ENCODE measurements at regions not wholly inside any gene's neighbourhood (a gene's known extent, or its start where the extent isn't known, plus 50 kb on each side); places are given as distances from the start of the nearest gene placed in this dataset.
A peak's percentile ranks its signal among the peaks of the same experiment; 100 is the strongest.

DNA sequence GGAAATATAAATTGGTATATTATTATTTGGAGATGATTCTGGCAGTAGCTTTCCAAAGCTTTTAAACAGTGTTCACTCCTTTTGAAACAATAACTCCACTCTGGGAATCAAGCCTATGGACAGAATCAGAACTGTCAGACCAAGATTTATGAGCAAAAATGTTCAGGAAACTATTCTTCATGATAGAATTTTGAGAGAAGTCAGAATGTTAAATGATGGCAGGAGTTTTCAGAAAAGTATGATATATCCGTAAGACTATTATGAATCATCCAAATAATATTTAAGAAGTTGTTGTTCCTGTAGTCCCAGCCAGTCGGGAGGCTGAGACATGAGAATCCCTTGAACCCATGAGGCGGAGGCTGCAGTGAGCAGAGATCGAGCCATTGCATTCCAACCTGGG is 50.5 kb upstream of the ADGRG2 start:
- no peak for ATAC-seq
- intact Hi-C loops (cut with DNase I), result no loop called here
- DNase-seq (ENCODE audit: missing footprints), result no peak

DNA sequence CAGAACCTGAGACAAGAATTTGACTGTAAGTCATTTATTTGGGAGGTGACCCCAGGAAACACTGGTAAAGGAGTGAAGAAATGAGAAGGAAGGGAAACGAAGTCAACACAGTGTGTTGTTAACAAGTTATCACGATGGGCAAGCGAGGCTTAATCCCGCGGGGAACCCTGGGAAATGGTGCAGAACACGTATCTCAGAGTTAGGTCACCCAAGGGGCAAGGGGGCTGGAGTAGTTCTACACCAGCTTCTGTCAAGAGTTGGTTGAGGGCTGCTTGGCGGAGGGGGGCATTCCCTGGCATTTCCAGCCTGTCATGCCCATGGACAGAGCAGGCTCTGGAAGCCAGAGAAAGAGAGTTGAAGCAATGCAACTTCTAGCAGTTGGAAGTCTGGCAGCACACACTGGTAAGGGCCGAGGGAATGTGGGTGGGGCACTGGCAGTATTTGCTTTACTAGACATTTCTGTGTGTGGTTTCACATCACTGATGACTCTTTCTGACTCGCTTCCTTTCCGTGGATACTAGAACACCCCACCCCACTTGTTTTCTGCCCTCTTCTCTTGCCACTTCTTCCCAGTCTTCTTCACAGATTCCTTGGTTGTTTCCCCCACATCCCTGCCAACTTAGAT is 52.2 kb upstream of the ADGRG2 start:
- no peak for DNase-seq (ENCODE audit: missing footprints)
- intact Hi-C loops (cut with DNase I), result no loop called here

DNA sequence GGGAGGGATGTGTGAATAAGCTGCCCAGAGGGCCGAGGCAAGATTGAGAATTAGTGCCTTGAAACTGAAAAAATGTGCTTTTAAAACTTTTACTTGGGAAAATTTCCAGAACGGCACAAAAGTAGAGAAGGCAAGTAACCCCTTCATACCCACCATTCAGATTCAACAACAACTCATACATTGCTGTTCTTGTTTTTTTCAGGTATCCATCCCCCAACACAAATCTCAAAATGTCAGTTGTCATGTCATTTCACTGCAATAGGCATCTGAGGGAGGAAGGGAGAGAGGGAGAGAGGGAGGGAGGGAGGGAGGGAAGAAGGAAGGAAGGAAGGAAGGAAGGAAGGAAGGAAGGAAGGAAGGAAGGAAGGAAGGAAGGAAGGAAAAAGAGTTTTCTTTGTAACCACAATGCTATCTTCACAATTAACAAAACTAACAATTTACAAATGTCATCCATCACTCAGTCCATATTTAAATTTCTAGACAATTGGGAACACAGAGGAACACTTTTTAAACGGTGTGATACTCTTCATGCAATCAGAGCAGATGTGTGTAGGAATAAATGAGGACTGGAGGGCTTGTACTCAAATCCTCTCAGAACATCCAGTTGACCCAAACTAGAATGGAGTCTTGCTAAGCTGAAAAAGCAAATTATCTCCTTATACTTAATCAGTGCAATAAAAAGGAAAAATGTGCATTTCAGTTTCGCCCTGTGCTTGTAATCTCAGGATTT is 54.8 kb upstream of the ADGRG2 start:
- intact Hi-C loops (cut with DNase I), result no loop called here
- no peak for DNase-seq (ENCODE audit: missing footprints)
- no peak for ATAC-seq

More for the DNA sequence above, 52.2 kb upstream of the ADGRG2 start:
- ATAC-seq, result peak; percentile 74

DNA sequence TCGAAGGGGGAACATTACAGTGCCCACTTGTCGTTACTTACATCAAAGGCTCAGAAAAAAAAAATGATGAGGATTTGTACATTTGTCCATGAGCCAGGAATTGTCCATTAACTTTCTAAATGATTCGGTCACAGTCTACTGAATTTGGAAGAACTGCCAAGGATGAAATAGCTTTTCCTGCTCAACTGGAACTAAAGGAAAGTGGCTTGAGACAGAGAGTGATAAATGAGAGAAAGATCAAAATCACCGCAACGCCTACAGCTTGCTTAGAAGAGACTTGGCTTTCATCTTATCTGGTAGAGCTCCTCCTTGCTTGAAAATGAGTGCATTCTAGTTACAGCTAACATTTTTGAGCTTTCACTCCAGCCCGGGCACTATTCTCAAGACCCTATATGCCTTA is 55.5 kb upstream of the ADGRG2 start:
- ATAC-seq (no peak), DNase-seq (ENCODE audit: missing footprints) (no peak)
- intact Hi-C loops (cut with DNase I), result no loop called here

DNA sequence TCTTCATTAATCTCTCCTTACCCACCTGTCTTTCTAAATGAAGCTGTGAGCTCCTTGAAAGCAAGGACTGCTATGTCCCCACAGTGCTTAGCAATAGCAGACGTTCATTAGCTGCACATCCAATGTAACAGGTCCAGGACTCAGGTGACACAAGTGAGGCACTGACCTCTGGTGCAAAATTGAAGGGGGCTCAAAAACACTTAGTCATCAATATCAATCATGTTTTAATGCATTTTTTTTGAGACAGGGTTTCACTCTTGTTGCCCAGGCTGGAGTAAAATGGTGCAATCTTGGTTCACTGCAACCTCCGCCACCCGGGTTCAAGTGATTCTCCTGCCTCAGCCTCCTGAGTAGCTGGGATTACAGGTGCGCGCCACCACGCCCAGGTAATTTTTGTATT is 56.1 kb upstream of the ADGRG2 start:
- DNase-seq (ENCODE audit: missing footprints) (no peak), ATAC-seq (no peak)
- intact Hi-C loops (cut with DNase I), result no loop called here

DNA sequence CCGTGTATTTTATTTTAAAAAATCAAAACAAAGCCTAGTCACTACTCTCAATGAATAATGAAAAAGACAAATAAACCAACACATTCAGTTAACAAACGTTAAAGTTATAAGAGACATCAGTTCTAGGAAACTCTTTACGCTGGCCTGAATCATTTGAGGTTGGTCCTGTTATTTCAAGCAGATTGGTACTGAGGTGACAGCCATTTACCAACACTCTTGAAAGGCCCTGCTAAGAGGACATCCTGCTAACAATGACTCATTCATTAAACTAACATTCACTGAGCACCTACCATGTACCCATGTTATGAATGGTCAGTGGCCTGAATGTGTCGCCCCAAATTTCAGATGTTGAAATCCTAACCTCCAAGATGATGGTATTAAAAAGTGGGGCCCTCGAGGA is 57.1 kb upstream of the ADGRG2 start:
- intact Hi-C loops (cut with DNase I), result no loop called here
- DNase-seq (ENCODE audit: missing footprints) (no peak), ATAC-seq (no peak)

DNA sequence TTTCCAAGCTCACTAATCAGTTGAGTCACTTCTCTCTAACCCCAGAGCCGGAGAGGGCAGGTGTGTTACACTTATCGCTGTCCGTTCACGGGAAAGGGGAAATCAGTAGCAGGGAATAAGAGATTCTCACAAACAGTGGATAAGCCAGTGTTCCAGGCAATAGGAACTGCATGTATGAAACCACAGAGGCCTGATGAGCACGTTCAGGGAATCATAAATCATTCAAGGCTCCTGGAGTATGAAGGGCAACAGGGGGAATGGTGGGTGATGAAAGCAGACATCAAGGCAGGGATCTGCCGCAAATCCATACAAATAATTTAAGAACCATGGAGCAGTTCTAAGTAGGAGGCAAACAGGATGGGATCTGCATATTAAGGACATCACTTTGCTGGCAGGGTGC is 59.1 kb upstream of the ADGRG2 start:
- DNase-seq (ENCODE audit: missing footprints) (no peak), ATAC-seq (no peak)
- intact Hi-C loops (cut with DNase I), result no loop called here

DNA sequence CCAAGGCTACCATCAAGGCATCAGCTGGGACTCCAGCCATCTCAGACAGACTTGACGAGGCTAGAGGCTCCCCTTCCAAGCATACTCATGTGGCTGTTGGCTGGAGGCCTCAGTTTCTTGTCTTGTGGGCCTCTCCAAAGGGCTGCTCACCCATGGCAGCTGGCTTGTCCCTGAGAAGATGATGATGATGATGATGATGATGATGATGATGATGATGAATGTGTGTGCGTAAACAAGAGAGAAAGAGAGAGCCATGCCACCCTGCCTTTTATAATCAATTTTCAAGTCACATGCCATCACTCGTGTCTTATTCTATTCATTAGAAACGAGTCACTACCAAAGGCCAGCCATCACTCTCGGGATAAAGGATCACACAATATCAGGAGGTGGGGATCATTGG is 60.5 kb upstream of the ADGRG2 start:
- intact Hi-C loops (cut with DNase I), result no loop called here

DNA sequence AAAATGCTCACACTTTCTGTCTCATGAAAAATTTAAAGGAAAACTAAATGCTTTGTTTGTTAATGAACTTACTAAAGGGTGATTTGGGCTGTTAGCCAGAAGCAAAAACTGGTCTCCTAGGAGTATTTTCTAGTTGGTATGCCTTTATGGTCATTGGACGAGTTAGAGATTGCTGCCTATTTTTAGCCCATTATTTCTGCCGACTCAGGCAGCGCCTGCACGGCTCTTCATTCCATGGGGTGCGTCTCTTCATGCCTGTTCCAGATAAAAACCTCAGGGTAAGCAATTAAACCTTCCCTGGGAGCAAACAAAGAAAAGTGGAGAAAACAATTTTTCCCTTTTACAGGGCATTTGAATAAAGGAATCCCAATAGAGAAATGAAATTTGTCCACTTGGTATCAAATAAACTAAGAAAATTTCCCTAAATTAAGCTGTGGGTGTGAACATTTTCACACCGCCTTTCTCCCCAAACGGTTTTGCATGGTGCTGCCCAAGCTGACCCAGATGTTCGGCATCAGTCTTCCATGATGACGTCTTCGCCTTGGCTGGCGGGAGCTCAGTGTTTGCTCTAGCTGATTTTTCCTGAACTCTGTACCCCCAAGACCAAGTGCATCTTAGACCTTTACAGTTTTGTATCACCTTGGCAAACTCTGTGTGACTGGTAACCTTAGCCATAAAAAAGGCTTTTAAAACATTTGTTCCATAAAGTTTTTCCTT is 61.7 kb upstream of the ADGRG2 start:
- DNase-seq (ENCODE audit: missing footprints) (no peak), ATAC-seq (peak; percentile 65)
- intact Hi-C loops (cut with DNase I), result no loop called here

More for the DNA sequence above, 60.5 kb upstream of the ADGRG2 start:
- ATAC-seq, result no peak
- no peak for DNase-seq (ENCODE audit: missing footprints)

DNA sequence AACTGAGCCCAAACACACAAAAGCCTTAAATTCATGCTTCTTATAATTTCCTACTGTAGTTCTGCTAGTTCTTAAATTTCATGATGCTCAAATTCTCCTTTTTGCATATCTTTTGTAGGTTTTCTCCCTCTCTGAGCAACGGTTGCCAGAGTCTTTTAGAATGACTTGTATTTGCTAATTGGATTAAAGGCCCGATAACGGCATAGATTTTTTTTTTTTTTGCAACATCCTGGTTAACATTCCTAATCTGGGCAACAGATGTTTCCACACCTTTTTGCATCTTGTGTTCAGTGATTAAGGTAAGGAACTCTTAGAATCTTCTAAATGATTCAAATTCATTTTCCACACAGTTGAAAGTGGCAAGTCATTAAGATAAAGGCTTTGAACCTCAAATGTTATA is 66.3 kb upstream of the ADGRG2 start:
- DNase-seq (ENCODE audit: missing footprints), result no peak
- no peak for ATAC-seq
- intact Hi-C loops (cut with DNase I), result no loop called here

DNA sequence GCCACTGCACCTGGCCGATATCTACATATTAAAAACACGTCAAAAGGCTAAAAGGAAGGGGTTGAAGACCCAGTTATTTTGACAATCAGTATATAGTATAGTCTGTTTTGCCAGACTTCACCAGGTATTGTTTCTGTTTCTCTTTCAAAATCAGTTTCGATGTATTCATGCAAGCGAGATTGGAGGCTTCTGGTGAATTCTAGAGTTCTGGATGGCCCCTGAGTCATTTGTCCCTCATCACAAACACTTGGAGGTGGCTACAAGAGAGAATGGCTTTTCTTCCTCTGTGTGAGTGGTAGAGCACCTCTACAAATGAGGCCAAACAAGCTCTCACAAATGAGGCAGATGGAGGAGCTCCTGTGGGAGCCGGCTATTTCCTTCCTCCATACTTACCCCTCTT is 68.6 kb upstream of the ADGRG2 start:
- no peak for DNase-seq (ENCODE audit: missing footprints)
- intact Hi-C loops (cut with DNase I), result no loop called here

DNA sequence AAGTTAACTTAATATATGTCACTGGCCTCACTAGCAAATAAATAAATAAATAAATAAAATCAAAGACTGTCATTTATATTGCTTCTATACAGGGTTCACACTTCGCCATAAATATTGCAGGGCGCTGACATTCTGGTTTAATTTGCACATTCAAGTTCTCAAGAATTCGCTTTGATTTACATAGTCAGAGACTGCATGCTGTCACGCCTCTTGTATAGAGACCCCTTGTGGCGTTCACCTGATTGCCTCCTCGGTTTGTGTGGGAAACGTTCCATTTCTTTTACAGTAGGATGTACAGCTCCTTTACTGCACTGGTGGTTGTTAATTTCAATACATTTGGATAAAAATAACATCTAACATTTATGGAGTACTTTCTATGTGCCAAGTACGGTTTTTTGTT is 71.3 kb upstream of the ADGRG2 start:
- intact Hi-C loops (cut with DNase I), result no loop called here
- ATAC-seq, result no peak
- DNase-seq (ENCODE audit: missing footprints), result no peak

More for the DNA sequence above, 68.6 kb upstream of the ADGRG2 start:
- no peak for ATAC-seq

DNA sequence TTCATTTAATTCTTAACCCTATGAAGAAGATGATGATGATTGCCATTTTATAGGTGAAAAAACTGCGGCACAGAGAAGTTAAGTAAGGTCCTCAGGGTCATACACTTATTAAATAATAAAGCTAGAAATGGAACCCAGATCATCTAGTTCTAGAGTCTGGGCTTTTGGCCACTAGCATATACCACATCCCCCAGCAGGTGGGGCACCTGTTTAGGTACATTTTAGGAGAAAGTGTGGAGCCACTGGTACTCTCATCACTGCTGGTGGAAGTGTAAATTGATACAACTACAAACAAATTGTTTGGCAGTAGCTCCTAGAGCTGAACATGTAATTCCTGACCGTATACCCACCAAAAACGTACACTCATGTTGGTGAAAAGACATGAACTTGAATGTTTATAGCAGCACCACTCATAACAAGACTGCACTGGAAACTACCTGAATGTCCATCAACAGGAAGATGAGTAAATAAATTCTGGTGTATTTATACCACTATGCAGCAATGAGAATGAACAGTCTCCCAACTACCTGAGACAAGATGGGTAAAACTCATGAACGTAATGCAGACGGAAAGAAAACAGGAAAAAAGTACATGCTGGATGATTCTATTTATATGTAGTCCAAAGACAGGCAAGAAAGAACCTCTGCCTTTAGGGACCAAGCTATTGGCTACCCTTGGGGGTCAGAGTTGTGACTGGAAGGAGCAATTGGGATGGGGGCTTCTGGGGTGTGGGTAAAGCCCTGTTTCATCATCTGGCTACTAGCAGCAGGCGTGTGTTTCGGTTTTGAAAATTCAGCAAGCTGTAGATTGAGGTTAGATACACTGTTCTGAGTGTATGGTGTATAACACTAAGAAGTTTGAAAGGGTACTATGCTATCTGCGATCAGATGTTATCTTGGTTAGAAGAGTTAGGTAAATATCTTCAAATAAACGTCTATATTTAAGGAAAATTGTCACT is 72.3 kb upstream of the ADGRG2 start:
- intact Hi-C loops (cut with DNase I), result no loop called here
- no peak for DNase-seq (ENCODE audit: missing footprints)
- no peak for ATAC-seq

DNA sequence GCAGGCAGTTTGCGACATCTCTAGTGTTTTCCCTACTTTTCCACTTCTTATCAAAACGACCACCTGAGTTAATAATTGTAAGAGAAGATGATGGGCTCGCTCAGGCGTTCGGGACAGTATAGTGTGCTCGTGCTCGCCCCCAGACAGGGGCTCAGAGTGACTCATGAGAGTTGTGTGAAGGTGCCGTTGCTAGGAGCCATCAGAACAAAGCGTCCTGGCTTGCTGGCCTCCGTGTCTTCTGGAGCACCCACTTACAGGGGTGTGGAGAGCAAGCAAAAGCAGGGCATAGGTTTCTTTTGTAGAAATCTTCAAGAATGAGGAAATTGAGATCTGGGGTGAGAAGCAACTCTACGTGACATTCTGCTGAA is 73.0 kb upstream of the ADGRG2 start:
- ATAC-seq (no peak), DNase-seq (ENCODE audit: missing footprints) (no peak)
- intact Hi-C loops (cut with DNase I), result no loop called here

DNA sequence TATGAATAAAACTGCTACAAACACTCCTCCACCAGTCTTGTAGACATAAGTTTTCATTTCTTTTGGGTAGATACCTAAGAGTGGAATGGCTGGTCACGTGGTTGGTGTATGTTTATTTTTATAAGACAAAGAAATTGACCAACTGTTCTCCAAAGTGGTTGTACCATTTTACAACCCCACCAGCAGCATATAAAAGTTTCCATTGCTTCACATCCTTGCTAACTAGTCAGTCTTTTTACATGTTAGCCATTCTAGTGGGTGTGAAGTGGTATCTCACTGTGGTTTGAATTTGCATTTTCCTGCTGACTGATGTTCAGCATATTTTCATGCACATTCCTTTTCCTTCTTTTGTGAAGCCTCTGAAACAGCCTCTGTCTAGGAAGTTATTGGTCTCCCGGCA is 76.2 kb upstream of the ADGRG2 start:
- DNase-seq (ENCODE audit: missing footprints) (no peak), ATAC-seq (no peak)
- intact Hi-C loops (cut with DNase I), result no loop called here

DNA sequence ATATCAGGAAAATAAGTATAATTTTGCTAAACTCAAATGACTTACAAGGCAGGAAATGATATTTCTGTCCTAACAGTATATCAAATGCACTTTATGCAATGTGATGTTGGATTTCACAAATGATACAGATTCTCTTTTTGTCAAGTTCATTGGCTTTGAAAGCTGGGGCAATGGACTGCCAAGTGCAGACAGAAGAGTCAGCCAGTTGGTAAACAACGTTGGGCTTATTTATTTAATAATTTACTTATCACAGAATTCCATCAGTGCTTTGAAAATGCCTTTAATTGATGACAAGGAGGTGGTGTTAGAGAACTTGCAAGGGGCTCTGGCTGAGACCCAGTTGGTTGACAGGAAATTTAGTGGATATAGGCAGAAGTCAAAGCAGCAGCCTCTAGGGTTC is 79.9 kb upstream of the ADGRG2 start:
- DNase-seq (ENCODE audit: missing footprints) (no peak), ATAC-seq (no peak)
- intact Hi-C loops (cut with DNase I), result no loop called here

DNA sequence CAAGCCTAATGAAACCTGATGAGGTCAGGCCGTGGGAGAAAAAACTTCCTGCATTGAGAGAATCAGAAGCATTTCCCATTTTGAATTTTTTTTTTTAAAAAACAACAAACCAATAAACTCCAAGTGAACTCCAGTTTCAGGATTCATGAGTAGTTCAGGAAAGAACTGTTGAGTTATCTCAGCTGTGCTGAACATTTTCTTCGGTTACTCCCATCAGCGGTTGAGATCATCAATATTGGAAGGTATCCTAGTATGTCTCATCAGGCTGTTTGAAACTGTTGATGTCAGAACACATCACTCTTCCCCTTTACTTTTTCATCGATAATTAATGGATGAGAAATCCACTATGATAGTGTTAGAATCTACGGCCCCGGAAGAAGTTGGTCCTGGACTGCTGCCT is 82.4 kb upstream of the ADGRG2 start:
- DNase-seq (ENCODE audit: missing footprints) (no peak), ATAC-seq (no peak)
- intact Hi-C loops (cut with DNase I), result no loop called here

DNA sequence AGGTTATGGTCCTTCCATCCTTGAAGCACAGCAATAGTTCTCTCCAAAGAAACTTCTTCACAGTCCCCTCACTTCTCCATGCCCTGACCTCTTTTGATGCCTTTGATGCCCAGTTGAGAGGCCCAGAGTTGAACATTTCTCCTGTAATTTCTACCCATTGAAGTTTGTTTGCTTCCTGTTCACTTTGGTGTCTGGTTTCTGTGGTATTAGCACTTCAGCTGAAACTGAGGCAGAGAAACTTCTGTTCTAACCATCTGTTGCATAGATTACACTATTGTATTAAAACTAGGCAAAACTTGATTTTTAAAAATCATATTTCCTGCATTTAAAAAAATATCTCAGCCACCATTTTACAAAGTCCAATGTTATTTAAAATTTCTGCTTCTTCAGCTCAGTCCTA is 89.8 kb upstream of the ADGRG2 start:
- intact Hi-C loops (cut with DNase I), result no loop called here
- no peak for ATAC-seq
- no peak for DNase-seq (ENCODE audit: missing footprints)

DNA sequence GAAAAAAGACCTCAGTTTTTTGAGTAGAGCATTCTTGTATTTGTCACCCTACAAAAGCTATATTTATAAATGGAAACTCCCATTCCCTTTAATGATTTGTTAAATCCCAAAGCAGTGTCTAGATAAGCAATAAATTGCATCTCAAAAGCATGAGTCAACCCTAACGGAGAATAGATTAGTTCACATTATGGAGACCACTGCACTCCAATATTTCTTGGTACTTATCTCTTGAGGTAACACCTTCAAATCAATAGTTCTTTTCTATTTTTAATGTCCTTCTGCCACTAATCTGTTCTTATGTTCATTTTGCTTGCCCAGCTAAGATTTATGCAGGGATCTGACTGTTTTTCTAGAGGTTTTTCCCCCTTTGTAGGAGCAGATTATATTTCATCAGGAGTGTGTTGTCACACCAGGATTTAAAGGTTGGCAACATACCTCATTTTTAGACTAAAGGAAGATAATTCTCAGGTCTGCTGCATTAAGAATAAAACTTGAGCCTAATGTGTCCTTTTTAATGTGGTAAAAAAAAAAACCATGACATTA is 91.4 kb upstream of the ADGRG2 start:
- DNase-seq (ENCODE audit: missing footprints) (no peak), ATAC-seq (no peak)
- intact Hi-C loops (cut with DNase I), result no loop called here
